NCI-H1092 treated with DMSO at 0.1 percent for 48 hours (cell line): ENCODE measurements at regions not wholly inside any gene's neighbourhood (a gene's known extent, or its start where the extent isn't known, plus 50 kb on each side); places are given as distances from the start of the nearest gene placed in this dataset.
"Not testable (repeated sequence)": the region's sequence is repeated elsewhere in the genome, so short reads cannot be mapped to it uniquely, and the experiment has no call there.

ENCODE experiments used
- DNase-seq: peaks from one replicate; lab custom pipeline; 2025; lab: John Stamatoyannopoulos, UW

GRCh38 chr9:42325561-42325960, 142.1 kb downstream of the SPATA31A6 start:
- DNase-seq: not testable (repeated sequence)

DNA sequence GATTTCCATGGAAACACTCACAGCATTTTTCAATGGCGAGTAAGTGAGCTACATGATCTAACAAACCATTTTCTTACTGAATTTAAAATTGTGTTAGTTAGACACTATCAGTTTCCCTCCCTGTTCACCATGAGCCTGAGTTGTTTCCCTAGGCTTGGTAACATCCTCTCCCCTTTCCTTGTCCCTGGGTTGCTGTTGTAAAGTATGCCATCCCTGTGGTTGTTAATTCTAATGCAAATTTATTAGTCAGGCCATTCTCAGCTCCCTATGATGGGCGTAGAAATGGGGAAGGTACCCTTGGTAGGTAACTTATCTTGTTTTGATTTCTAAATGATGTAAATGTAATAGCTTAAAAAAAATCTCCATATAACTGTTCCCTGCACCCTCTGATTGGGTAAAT, 143.0 kb downstream of the SPATA31A6 start:
- not testable (repeated sequence) for DNase-seq

- DNase-seq: not testable (repeated sequence)
Observed at GRCh38 chr9:42335342-42335741, 151.9 kb downstream of the SPATA31A6 start.

DNA sequence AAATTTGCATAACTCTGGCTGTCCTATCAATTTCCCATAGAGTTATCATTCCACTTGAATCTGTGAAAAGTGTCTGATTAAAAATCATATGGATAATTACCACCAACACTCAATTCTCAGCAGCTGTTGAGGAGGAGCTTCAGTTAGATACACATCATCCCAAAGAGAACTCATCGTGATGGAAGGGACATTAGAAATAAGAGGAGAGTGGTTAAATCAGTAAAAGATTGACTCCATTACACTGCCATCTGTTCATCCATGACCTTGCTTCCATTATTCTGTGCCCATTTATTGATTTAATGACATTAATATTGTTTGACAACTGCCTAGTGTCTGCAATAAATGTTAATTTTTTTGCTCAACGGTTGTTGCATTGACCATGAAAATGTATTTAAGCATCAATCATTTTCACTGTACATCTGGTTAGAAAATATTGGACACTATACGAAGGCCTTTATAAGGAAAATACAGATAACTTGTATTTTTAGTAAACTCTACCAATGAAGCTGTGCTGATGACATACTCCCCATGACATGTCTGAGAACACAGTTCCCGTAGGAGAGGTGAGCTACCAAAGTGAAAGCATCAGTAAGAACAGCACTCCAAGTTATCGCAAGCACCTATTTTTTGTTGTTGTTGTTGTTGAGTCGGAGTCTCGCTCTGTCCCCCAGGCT, 152.7 kb downstream of the SPATA31A6 start:
- not testable (repeated sequence) for DNase-seq

DNA sequence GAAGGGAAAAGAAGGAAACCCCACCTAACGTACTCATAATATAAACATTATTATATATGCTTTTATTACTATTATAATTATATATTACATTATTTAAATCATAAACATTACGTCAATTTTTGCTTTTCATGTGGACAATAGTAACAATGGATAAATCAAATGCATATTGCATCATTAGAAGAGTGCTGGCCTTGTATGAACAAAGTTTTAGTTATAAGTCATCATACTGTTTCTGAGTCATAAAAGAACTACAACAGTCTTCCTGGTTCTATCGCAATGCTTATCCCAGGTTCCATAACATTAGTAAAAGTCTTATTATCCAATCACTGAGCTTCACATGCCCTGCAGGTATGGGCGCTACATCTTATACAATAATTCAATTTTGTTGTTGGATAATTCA, 154.8 kb downstream of the SPATA31A6 start:
- DNase-seq: not testable (repeated sequence)

GRCh38 chr9:42339671-42340434, 156.4 kb downstream of the SPATA31A6 start:
- DNase-seq: not testable (repeated sequence)

DNA sequence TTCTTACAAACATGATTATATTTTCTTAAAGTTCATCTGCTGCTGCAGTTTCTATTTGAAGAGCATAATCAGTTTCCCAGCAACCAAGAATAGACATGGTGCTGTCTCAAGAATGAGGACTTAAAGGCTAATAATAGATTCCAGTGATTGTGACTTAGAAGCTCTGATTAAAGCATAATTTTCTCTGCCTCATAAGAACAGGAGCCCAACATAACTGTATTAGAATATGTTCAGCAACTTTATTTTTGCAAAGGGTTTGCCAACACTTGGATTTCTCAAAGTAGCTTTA, 156.9 kb downstream of the SPATA31A6 start:
- DNase-seq: not testable (repeated sequence)

- DNase-seq: not testable (repeated sequence)
Observed at GRCh38 chr9:42341860-42342259, 158.4 kb downstream of the SPATA31A6 start.

- DNase-seq: not testable (repeated sequence)
Observed at GRCh38 chr9:42342297-42342696, 158.8 kb downstream of the SPATA31A6 start.

DNA sequence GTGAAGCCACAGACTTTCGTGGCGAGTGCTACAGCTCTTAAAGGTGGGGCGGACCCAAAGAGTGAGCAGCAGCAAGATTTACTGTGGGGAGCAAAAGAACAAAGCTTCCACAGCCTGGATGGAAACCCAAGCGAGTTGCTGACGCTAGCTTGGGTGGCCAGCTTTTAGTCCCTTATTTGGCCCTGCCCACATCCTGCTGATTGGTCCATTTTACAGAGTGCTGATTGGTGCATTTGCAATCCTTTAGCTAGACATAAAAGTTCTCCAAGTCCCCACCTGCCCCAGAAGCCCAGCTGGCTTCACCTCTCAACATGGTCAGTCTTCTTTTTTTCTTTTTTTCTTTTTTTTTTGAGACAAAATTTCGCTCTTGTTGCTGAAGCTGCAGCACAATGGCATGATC, 161.0 kb downstream of the SPATA31A6 start:
- not testable (repeated sequence) for DNase-seq

GRCh38 chr9:42346916-42347315, 163.5 kb downstream of the SPATA31A6 start:
- not testable (repeated sequence) for DNase-seq

DNA sequence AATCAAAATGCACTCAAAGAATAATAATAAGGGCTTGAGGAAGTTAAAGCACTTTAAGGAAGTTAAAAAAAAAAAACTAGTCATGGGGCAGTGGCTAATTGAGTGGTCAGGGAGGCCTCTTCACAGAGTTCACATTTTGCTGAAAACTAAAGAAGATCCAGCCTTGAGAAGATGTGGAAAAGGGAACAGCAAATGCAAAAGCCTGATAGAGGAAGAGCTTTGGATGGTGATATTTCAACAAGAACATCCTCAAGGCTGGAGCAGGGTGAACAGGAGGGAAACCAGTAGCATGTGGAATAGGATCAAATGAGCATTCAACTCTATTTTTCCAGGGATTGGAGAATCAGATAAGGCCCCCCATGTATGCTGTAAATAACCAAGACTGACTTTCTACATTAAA, 165.7 kb downstream of the SPATA31A6 start:
- not testable (repeated sequence) for DNase-seq

- not testable (repeated sequence) for DNase-seq
Observed at GRCh38 chr9:42350412-42350811, 167.0 kb downstream of the SPATA31A6 start.

- DNase-seq: not testable (repeated sequence)
Observed at GRCh38 chr9:42357604-42358373, 174.3 kb downstream of the SPATA31A6 start.

- not testable (repeated sequence) for DNase-seq
Observed at GRCh38 chr9:42358626-42359247, 175.3 kb downstream of the SPATA31A6 start.

GRCh38 chr9:42364410-42365243, 181.2 kb downstream of the SPATA31A6 start:
- DNase-seq: not testable (repeated sequence)

DNA sequence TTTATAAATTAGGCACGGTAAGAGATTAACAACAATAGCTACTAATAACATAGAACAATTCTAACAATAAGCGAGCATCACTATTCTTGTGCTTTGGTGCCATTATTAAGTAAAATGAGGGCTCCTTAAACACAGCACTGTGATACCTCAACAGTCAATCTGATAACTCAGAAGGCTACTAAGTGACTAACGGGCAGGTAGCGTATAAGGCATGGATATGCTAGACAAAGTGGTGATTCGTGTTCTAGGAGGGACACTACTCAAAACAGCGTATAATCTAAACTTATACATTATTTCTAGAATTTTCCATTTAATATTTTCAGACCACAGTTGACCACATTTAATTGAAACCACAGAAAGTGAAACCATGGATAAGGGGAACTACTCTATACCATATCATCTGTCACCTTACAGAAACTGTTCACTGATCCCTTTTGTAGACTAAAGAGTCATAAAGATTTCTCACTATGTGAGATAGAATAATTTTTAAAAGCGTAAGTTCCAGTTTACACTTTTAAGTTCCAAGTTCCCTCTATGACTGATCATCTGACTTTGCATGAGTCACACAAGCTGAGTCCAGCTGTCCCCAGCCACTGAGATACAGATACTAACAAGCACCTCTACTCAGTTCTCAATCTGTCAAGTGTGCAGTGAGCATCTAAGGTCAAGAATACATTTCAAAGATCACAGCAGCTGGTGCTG, 181.9 kb downstream of the SPATA31A6 start:
- not testable (repeated sequence) for DNase-seq

GRCh38 chr9:42368279-42368881, 184.9 kb downstream of the SPATA31A6 start:
- DNase-seq: not testable (repeated sequence)

DNA sequence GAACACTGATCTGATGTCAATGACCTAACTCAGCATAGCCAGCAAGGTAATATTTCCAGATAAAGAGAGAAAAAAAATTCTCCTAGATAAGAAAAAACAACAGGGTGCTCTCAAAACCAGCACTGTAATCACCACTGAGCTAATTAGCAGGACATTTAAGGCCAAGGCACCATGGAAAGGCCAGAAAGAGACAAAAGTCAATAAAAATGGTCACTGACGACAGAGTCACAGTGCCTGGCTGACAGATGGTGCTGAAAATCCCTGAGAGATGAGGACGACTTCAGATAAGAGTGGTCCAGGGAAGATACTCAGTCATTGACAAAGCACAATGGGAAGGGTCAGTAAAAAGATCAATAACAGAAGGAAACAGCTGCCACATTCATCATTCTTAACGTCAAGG, 186.7 kb downstream of the SPATA31A6 start:
- DNase-seq: not testable (repeated sequence)

DNA sequence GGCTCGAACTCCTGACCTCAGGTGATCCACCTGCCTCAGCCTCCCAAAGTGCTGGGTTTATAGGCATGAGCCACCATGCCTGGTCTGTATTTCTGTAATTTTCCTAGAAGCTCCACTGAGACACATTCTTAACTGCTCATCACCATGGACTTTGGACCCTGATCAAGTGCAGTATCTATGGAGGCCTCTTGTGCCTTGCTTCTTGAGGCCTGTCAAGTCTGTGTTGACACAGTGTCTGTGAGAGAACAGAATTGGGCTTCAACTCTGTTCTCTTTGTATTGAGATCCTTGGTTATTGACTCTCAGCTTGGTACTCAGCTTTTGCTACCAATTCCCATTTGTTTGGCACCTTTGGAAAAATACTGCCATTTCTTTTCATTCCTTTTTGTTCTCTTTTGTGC, 188.0 kb downstream of the SPATA31A6 start:
- DNase-seq: not testable (repeated sequence)
